COLO829 (cell line): ENCODE measurements at regions not wholly inside any gene's neighbourhood (a gene's known extent, or its start where the extent isn't known, plus 50 kb on each side); places are given as distances from the start of the nearest gene placed in this dataset.
"Not testable (repeated sequence)": the region's sequence is repeated elsewhere in the genome, so short reads cannot be mapped to it uniquely, and the experiment has no call there.

Experiments
- DNase-seq: peaks from one replicate; pipeline ENCODE4 v3.0.0; 2012; ENCODE audit warnings: low spot score

DNA sequence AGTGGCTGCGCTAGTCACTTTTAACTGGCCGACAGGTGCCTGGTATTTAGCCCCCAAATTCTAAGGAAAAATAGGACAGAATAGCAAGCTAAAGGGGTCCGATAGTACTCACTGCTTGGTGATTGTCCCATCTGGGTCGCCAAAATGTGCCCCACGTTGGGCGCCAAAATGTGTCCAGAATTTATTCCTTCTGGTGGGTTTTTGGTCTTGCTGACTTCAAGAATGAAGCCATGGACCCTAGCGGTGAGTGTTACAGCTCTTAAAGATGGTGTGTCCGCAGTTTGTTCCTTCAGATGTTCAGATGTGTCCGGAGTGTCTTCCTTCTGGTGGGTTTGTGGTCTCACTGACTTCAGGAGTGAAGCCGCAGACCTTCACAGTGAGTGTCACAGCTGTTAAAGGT, 144.8 kb upstream of the XIRP2 start:
- not testable (repeated sequence) for DNase-seq

DNA sequence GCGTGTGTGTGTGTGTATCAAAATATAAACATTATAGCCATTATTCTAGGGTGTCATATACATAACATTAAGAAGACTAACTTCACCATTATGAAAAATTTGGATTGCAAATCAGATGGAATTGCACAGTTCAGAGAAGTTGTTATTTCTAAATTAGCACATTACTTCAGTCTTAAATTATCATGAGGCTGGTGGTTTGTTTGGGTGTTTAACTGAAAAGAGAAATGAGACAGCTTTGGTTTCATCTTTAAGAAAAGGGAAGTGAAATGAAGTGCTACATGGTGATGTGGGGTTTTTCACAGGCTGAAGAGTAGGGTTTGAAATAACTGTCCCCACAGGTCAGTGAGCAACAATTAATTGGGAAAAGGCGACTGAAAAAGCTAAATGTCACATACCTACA, 161.2 kb upstream of the XIRP2 start:
- DNase-seq = no peak

GRCh38 chr2:166725927-166726924, 162.1 kb upstream of the XIRP2 start:
- DNase-seq = no peak

DNA sequence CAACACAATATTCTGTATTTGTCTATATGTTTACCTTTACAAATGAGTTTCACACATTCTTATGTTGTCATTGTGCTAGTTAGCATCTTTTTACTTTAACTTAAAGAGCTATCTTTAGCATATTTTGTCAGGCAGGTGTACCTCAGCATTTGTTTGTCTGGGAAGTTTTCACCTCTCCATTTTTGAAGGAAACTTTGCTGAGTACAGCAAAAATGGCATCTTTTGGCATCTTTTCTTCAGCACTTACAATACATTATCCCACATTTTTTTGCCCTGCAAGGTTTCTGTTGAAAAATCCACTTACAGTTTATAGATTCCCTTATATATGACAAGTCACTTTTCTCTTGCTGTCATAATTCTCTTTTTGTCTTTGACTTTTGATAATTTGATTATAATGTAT, 171.3 kb upstream of the XIRP2 start:
- DNase-seq = no peak

DNA sequence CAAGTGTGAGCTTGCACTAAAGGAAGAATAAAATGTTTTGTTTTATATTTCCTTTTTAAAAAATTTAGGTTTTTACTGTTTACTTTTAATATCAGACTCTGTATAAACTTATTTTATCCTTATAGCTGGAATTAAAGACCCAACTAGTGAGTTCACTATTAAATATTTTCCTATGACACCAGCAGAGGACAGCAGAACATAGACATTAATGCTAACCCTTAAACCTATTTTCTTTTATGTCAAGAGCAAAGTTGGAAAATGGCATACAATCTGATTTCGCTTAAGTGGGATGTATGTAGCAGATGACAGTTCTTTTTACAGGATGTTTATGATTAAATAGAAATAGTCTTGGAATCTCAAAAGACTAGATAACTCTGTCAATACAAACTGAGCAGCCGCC, 188.2 kb upstream of the XIRP2 start:
- peak; percentile 11 for DNase-seq

- no peak for DNase-seq
Observed at GRCh38 chr2:166695154-166695553, 193.1 kb upstream of the XIRP2 start.

GRCh38 chr2:166686057-166686456, 192.0 kb upstream of the SCN7A start:
- not testable (repeated sequence) for DNase-seq

- no peak for DNase-seq
Observed at GRCh38 chr2:166677996-166678395, 183.9 kb upstream of the SCN7A start.

DNA sequence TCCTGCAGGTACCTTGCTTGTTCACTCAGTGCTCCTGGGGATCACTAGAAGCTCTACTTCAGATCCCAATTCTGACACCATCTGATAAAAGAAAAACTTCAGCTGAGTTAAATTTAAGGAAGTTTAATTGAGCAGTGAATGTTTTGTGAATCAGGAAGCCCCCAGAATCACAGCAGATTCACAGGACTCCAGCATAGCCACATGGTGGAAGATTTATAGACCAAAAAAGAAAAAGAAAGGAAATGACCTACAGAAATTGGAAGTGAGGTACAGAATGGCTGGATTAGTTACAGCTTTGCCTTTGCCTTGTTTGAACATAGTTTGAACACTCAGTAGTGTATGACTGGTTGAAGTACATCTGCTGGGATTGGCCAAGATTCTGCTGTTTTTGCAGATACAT, 182.7 kb upstream of the SCN7A start:
- no peak for DNase-seq

GRCh38 chr2:166675553-166675952, 181.5 kb upstream of the SCN7A start:
- no peak for DNase-seq

DNA sequence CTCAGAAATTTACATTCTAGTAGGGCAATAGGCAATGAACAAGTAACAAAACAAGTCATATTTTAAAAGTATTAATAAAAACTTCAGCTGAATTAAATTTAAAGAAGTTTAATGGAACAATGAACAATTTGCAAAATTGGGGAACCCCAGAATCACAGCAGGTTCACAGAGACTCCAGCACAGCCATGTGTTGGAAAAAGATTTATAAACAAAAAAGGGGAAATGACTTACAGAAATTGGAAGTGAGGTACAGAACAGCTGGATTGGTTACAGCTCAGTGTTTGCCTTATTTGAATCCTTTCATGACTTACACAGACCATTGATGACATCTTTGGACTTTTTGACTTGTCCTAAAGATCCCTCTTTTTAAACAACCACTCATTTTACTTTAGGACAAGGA, 179.9 kb upstream of the SCN7A start:
- DNase-seq = no peak

DNA sequence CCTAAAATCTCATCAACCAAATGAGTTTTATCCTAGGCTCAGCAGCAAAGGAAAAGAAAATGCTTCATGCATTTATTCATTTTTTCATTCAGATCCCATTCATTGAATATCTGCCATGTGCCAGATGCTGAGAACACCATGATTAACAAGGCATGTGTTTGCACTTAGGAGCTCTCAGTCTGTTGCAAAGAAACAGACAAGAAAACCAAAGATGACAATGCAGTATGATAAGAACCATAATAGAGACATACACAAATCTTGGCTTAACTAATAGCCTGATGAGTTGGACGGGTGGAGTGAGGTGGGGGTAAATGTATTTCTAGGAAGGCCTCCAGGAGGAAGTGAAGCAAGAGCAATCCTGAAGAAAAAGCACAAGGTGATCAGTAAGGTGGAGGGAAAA, 177.8 kb upstream of the SCN7A start:
- DNase-seq = no peak

GRCh38 chr2:166671235-166671634, 177.2 kb upstream of the SCN7A start:
- DNase-seq = no peak

DNA sequence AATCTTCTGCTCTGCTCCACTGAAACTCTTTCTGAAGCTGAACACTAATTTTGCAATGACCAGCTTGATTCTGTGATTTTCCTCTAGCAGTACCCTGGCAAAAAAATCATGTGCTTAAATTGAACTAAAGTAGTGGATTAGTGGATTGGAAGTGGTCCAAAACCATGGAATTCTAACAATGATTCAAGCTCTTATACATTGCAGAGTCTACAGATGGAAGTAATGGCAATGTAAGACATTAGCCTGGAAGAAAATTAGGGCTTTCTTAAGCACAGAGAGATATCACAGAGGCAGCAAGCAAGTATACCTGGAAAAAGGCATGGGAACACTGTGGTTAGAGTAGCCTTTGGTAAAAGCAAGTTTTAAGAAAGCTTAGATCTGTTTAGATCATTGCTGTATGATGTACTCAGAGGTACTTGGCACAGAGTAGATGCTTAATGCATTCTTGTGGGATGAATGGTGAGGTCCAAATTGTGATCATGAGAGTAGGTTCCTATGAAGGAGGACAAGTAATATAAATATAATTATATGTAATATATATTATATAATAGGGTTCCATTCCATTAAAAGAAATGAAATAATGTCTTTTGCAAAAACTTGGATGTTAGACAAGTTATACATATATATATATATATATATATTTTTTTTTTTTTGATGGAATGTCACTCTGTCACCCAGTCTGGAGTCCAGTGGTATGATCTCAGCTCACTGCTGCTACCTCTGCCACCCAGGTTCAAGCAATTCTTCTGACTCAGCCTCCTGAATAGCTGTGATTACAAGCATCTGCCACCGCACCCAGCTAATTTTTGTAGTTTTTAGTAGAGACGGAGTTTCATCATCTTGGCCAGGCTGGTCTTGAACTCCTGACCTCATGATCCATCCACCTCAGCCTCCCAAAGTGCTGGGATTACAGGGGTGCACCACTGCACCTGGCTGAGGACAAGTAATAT, 172.2 kb upstream of the SCN7A start:
- no peak for DNase-seq

DNA sequence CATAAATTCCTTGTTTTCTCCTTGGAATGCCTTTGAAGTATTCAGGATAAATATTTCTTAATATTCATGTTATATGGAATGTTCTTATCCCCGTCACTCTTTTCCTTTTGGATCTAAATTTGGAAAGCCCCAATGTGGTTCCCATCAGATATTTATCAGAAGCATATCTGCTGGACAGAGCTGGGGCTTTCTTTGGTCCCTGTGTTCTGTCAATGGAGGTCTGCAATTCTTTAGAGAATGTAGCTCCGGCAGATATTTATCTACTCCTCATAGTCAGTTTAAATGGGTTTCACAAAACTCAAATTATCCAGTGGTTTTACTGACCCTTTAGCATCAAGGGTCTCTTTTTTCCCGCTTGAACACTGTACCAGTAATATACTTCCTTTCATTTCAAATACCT, 167.8 kb upstream of the SCN7A start:
- DNase-seq = no peak

- no peak for DNase-seq
Observed at GRCh38 chr2:166661391-166661790, 167.3 kb upstream of the SCN7A start.

- DNase-seq = no peak
Observed at GRCh38 chr2:166658901-166659300, 164.9 kb upstream of the SCN7A start.

DNA sequence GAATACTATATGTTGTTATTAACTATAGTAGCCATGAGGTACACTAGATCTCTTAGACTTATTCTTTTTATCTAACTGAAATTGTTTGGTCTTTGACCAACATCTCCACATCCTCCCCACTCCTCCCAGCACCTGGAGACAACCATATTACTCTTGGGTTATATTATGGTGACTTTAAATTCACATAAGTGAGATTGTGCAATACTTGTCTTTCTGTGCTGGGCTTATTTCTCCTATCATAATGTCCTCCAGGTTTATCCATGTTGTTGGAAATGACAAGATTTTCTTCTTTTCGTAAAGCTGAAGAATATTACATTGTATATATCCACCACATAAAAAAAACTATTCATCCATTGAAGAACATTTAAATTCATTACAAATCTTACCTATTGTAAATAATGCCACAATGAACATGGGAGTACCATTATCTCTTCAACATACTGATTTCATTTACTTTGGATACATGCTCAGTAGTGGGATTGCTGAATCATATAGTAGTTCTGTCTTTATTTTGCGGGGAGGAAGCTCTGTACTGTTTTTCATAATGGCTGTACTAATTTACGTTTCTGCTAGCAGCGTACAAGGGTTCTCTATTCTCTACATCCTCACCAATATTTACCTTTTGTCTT, 159.2 kb upstream of the SCN7A start:
- no peak for DNase-seq

DNA sequence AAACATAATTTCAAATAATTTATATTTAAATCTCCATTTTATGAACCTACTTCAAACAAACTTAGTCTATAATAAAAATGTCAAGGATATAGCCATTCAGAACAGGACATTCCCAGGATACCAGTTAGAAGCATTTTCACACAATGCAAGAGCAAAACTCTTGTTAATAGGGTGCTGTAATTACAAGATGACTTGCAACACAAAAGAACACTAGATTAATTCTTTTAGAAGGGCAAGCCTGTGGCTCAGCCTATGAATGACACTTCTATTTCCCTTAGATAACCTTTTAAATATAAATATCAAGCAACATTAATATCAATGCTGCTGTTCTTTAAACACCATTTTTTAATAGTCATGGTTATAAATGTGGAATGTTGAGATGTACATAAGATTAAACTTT, 157.9 kb upstream of the SCN7A start:
- peak; percentile 58 for DNase-seq

- DNase-seq = no peak
Observed at GRCh38 chr2:166651080-166651675, 157.1 kb upstream of the SCN7A start.

DNA sequence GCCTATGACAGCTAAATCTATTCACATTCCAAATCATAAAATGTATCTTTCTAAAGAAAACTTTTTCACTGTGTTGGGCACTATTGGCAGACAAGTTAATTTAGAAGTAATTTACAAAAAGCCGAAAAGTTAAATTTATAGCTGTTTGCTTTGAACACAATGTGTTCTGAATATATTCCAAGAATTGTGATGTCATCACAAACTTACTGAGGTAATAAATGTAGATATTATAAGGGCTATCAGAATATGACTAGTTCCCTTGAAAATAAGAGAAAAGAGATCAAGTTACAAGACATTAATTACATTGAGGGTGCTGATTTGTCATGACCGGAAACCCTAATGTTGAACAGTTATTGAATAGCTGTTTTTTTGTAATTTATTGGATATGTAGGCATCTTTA, 153.9 kb upstream of the SCN7A start:
- DNase-seq = no peak

DNA sequence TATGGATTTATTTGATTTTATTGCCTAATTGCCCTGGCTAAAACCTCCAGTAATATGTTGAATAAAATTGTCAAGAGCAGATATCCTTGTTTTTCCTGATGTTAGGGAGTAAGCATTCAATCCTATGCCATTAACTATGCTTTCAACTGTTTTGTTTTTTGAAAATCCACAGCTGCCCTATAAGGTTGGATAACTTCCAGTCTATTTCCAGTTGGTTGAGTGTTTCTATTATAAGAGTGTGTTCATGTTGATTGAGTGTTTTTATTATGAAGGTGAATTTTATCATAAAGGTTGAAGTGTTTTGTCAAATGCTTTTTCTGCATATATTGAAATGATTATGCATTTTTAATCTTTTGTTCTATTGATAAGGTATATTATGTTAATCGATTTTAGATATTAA, 149.9 kb upstream of the SCN7A start:
- DNase-seq = no peak
